Fibroblast of villous mesenchyme (primary cell): ENCODE measurements at regions not wholly inside any gene's neighbourhood (a gene's known extent, or its start where the extent isn't known, plus 50 kb on each side); places are given as distances from the start of the nearest gene placed in this dataset.

Experiments
- DNase-seq: peaks from one replicate; pipeline ENCODE4 v3.0.0-alpha.2; 2010; ENCODE audit warnings: low read depth
- H3K4me3 ChIP-seq: 2 replicates; pipeline ENCODE4 v1.5.1; 2011; ENCODE audit warnings: low read depth, mild to moderate bottlenecking, low read length
- TF ChIP-seq, protein P1 (sequence below): IDR thresholded peaks from 2 replicates; pipeline ENCODE4 v1.5.1; 2012; ENCODE audit warnings: low read depth, mild to moderate bottlenecking, low read length; ENCODE audit not compliant: insufficient read depth

DNA sequence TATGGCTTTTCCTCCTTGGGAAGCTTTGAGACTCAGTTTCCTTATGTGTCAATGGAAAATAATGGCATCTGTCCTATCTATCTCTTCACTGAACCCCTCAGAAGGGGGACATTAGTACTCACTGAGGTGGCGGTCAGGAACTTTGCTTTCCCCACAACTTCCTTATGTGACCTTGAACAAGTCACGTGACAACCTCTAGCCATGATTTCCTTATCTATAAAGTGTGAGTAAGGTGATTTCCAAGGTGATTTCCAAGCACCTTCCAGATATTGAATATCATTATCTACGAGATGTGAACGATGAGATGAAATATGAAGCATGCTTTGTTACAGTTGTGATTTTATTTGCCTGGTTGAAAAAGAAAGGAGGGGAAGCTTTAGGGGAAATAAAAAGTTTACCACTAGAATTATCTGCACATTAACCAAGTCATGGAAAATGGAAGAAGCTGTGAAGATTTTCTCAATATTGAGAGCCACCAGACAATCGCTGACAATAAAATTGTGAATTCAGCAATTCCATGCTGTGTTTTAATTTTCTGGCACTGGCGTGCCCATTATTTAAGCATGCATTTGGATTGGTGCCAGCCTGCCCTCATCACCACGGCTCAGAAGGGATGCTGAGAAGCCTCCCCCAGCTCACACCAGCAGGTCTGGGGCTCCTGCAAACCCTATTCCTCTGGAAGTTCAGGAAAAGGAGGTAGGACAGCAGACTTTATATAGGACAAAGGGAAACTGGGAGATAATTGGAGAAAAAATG is 255.3 kb downstream of the CD83 start:
- no peak for DNase-seq
- TF ChIP-seq, protein P1, sequence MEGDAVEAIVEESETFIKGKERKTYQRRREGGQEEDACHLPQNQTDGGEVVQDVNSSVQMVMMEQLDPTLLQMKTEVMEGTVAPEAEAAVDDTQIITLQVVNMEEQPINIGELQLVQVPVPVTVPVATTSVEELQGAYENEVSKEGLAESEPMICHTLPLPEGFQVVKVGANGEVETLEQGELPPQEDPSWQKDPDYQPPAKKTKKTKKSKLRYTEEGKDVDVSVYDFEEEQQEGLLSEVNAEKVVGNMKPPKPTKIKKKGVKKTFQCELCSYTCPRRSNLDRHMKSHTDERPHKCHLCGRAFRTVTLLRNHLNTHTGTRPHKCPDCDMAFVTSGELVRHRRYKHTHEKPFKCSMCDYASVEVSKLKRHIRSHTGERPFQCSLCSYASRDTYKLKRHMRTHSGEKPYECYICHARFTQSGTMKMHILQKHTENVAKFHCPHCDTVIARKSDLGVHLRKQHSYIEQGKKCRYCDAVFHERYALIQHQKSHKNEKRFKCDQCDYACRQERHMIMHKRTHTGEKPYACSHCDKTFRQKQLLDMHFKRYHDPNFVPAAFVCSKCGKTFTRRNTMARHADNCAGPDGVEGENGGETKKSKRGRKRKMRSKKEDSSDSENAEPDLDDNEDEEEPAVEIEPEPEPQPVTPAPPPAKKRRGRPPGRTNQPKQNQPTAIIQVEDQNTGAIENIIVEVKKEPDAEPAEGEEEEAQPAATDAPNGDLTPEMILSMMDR = no peak
- no peak overlapping the region for H3K4me3 ChIP-seq

GRCh38 chr6:14373648-14374437 is 256.3 kb downstream of the CD83 start:
- TF ChIP-seq, protein P1 = no peak
- no peak for DNase-seq
- H3K4me3 ChIP-seq = no peak overlapping the region

DNA sequence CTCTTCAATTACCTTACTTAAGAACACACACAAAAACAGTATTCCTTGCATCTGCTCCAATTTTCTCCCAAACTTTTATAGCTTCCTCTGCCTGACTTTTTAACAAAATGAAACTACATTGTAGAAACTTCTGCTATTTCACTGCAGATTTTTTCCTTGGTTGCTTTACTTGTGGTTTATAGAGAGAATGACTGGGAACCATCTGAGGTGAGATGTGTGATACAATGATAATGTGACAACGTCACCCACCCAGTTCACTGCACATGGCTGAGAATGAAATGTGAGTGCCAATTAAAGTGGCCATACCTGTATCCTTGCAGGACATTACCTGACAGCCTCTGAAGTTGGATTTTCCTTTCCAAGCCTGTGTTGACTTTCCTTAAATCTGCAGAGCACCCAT is 258.4 kb downstream of the CD83 start:
- DNase-seq = no peak
- no peak overlapping the region for H3K4me3 ChIP-seq
- TF ChIP-seq, protein P1 = no peak

DNA sequence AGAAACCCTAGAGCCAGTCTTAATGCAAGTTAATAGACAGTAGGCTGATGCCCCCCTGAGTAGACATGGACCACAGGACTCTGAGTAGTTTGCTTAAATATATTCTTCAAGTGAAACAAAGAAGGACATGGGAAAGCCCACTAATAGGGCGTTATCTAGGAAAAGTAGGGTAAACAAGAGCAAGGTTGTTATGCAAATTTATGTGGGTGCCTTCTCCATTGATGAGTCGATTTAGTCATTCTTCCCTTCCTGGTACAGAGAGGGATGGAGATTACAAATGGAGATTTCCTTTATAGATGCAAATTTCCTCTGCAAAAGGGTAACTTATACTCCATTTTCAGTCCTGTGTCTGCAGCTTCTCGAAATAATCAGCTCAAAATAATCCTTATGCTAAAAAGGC is 262.0 kb downstream of the CD83 start:
- DNase-seq = no peak
- TF ChIP-seq, protein P1 = no peak

DNA sequence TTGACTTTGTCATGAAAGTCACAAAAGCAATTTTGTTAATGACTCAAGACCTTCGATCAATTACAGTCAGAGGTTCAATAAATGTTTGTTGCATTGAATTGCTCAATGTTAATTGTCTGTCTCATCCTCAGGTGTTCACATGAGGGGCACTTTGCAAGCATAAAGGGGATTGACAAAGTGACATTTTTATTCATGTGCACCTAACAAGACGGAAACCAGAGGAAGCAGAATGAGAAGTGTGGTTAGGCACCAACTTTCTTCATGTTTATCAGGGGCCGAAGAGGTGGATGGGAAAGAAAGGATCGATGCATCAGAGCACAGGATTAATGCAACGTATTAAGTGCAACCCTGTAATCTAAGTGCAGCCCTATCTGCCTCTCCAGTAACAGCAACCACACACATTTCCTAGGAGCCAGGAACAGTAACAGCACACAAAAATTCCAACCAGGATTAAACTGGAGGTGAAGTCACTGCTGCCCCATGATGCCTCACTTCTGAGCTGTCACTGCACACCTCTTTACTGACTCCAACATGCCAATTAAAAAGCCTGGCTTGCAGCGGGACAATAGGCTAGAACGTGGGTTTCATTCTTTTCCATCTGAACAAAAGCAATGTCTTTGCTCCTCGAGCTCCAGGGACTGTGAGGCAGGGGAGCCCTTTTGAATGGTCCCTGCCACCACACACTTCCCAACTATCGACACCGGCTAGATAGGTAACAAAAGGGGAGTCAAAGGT is 262.7 kb downstream of the CD83 start:
- no peak overlapping the region for H3K4me3 ChIP-seq
- DNase-seq = no peak
- TF ChIP-seq, protein P1 = no peak

More for the DNA sequence above, 262.0 kb downstream of the CD83 start:
- no peak overlapping the region for H3K4me3 ChIP-seq

DNA sequence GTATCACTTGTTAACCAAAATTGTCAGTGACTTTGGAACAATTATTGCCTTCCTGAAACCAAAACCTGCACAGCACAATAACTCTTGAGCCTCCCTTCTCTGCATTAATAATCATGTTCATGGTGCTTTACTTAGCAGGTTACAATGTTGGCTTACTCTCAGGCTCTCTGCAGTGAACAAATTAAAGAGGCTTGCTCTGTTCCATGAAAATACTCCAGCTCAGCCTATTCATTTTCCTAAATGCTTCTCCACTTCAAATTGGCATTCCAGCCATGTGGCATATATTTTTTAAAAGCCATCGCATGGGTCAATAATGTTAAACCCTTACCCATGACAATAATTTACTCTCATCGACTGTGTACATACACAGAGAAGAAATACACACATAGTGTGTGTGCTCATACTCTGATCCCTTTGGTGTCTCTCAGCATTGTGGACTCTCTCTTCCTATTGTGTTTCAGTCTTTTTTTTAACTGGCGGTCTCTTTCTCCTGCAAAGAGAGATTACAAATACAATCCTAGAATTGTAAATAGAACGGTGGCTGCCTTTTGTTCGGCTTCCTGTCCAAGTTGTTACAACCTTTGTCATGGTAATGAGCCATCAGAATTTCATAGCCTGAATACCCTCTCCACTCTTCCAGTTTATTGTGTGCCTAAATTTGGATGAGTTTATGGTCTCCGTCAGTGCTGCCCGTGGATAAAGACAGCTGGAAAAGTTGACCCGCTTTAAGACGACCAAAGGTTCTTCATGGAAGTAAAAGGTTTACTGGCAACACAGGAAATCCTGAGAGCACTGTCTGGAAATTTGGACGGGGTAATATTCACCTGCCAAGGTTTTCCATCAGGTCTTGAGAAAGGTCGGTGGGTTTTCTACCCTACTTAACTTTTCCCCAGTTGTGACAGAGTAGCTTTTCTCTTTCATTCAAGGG is 263.6 kb downstream of the CD83 start:
- no peak overlapping the region for H3K4me3 ChIP-seq
- no peak for DNase-seq
- TF ChIP-seq, protein P1 = no peak
